ENCODE measurements at regions not wholly inside any gene's neighbourhood (a gene's known extent, or its start where the extent isn't known, plus 50 kb on each side); places are given as distances from the start of the nearest gene placed in this dataset.
"Not testable (repeated sequence)": the region's sequence is repeated elsewhere in the genome, so short reads cannot be mapped to it uniquely, and the experiment has no call there.

GRCh38 chr4:189809839-189810238 lies 130.8 kb upstream of the FRG1 start:
- H3K4me1 ChIP-seq (ENCODE audit: control insufficient read depth, insufficient read depth, low read length): no peaks in the 10 kb centered on the region
- peaks cover 80% of the 10 kb centered on the region for H3K9me3 Mint-ChIP-seq
- 92 to 94% methylated on average over 9 of the region's 9 CpGs for WGBS, 2 experiments (ENCODE audit: insufficient coverage in 1 of 2, insufficient read length in 1 of 2)

GRCh38 chr4:189810318-189811181 lies 130.1 kb upstream of the FRG1 start:
- not testable (repeated sequence) for H3K36me3 ChIP-seq (ENCODE audit: control insufficient read depth, insufficient read depth, low read length); H3K4me1 ChIP-seq (ENCODE audit: control insufficient read depth, insufficient read depth, low read length); H3K4me3 ChIP-seq (ENCODE audit: low read length); H3K9ac ChIP-seq (ENCODE audit: extremely low read depth, low read length, poor library complexity, severe bottlenecking); H3K4me3 Mint-ChIP-seq; H3K36me3 Mint-ChIP-seq (ENCODE audit: low read depth); H3K27ac Mint-ChIP-seq; H3K9me3 ChIP-seq (ENCODE audit: control insufficient read depth, low read length); H3K27me3 Mint-ChIP-seq (ENCODE audit: insufficient read depth); H3K27ac ChIP-seq (ENCODE audit: low read depth, low read length); DNase-seq; H3K27me3 ChIP-seq (ENCODE audit: control insufficient read depth, insufficient read depth, low read length, poor library complexity, severe bottlenecking); H3K4me1 Mint-ChIP-seq
- WGBS, 2 experiments (ENCODE audit: insufficient coverage in 1 of 2, insufficient read length in 1 of 2): 93 to 94% methylated on average over 14 to 62 of the region's 75 CpGs
- peaks cover 79% of the 10 kb centered on the region for H3K9me3 Mint-ChIP-seq

More at GRCh38 chr4:189809839-189810238, 130.8 kb upstream of the FRG1 start:
- Mint-ChIP-seq H3K36me3 (ENCODE audit: low read depth) (no peaks in the 10 kb centered on the region), H3K27ac (no peak overlapping the region), H3K4me3 (no peak overlapping the region), H3K4me1 (no peaks in the 10 kb centered on the region), H3K27me3 (ENCODE audit: insufficient read depth) (no peaks in the 10 kb centered on the region)
- Histone ChIP-seq H3K4me3 (ENCODE audit: low read length) (no peak overlapping the region), H3K27ac (ENCODE audit: low read depth, low read length) (no peak overlapping the region), H3K36me3 (ENCODE audit: control insufficient read depth, insufficient read depth, low read length) (no peaks in the 10 kb centered on the region), H3K9me3 (ENCODE audit: control insufficient read depth, low read length) (no peaks in the 10 kb centered on the region), H3K27me3 (ENCODE audit: control insufficient read depth, insufficient read depth, low read length, poor library complexity, severe bottlenecking) (no peaks in the 10 kb centered on the region), H3K9ac (ENCODE audit: extremely low read depth, low read length, poor library complexity, severe bottlenecking) (no peak overlapping the region)
- DNase-seq: no peak
- no peak for TF ChIP-seq CTCF (conservative IDR thresholded peaks at IDR 0.05)

- WGBS, 2 experiments (ENCODE audit: insufficient coverage in 1 of 2, insufficient read length in 1 of 2): 71 to 91% methylated on average over 1 to 3 of the region's 4 CpGs
These were observed 125.1 kb upstream of the FRG1 start for GRCh38 chr4:189815404-189816192.

More at GRCh38 chr4:189815404-189816192, 125.1 kb upstream of the FRG1 start:
- no peaks in the 10 kb centered on the region for H3K4me1 Mint-ChIP-seq
- H3K27me3 Mint-ChIP-seq (ENCODE audit: insufficient read depth): no peaks in the 10 kb centered on the region
- no peak overlapping the region for H3K27ac ChIP-seq (ENCODE audit: low read depth, low read length)
- no peak overlapping the region for H3K9ac ChIP-seq (ENCODE audit: extremely low read depth, low read length, poor library complexity, severe bottlenecking)
- no peaks in the 10 kb centered on the region for H3K36me3 Mint-ChIP-seq (ENCODE audit: low read depth)
- no peaks in the 10 kb centered on the region for H3K27me3 ChIP-seq (ENCODE audit: control insufficient read depth, insufficient read depth, low read length, poor library complexity, severe bottlenecking)
- H3K4me3 ChIP-seq (ENCODE audit: low read length): no peak overlapping the region
- no peak overlapping the region for H3K4me3 Mint-ChIP-seq
- no peaks in the 10 kb centered on the region for H3K9me3 ChIP-seq (ENCODE audit: control insufficient read depth, low read length)
- peaks cover 58% of the 10 kb centered on the region for H3K9me3 Mint-ChIP-seq
- H3K4me1 ChIP-seq (ENCODE audit: control insufficient read depth, insufficient read depth, low read length): no peaks in the 10 kb centered on the region
- H3K36me3 ChIP-seq (ENCODE audit: control insufficient read depth, insufficient read depth, low read length): no peaks in the 10 kb centered on the region
- no peak for TF ChIP-seq CTCF (conservative IDR thresholded peaks at IDR 0.05)
- DNase-seq: no peak
- H3K27ac Mint-ChIP-seq: no peak overlapping the region

Measured in endodermal cell (in vitro differentiated cells).